WTC11 (cell line): ENCODE measurements at regions not wholly inside any gene's neighbourhood (a gene's known extent, or its start where the extent isn't known, plus 50 kb on each side); places are given as distances from the start of the nearest gene placed in this dataset.
"Not testable (repeated sequence)": the region's sequence is repeated elsewhere in the genome, so short reads cannot be mapped to it uniquely, and the experiment has no call there.

Experiments used
- ATAC-seq: fragments of 200-7000 bp; cut with Tn5 transposase; 2 replicates; pipeline ENCODE4 v1.10.0; 2021; ENCODE audit warnings: mild to moderate bottlenecking, moderate library complexity
- CTCF ChIA-PET: fragments of 300-600 bp; sonication (Branson Sonifier 250); formaldehyde crosslinking; loops from one replicate; lab custom pipeline; 2021; ENCODE audit warnings: antibody characterized with exemption; lab: Charles Lee
- POLR2A ChIA-PET: fragments of 350-600 bp; sonication (Branson Sonifier 250); formaldehyde crosslinking; loops from one replicate; lab custom pipeline; 2021; ENCODE audit warnings: antibody characterized with exemption; lab: Charles Lee
- DNase-seq: peaks from one replicate; pipeline ENCODE4 v3.0.0; 2021; ENCODE audit warnings: low spot score
- H3K27ac Mint-ChIP-seq: 2 replicates; pipeline ENCODE4 v1.8.0; 2021; ENCODE audit warnings: mixed read lengths
- H3K27me3 Mint-ChIP-seq: 2 replicates; pipeline ENCODE4 v1.8.0; 2021; ENCODE audit warnings: low read depth, mild to moderate bottlenecking, moderate library complexity, mixed read lengths
- H3K36me3 Mint-ChIP-seq: 2 replicates; pipeline ENCODE4 v1.8.0; 2021; ENCODE audit warnings: mixed read lengths
- H3K4me1 Mint-ChIP-seq: 2 replicates; pipeline ENCODE4 v1.8.0; 2022; ENCODE audit warnings: mixed read lengths
- H3K4me3 Mint-ChIP-seq: 2 replicates; pipeline ENCODE4 v1.8.0; 2021; ENCODE audit warnings: mild to moderate bottlenecking, moderate library complexity, mixed read lengths
- H3K9me3 Mint-ChIP-seq: 2 replicates; pipeline ENCODE4 v1.8.0; 2021; ENCODE audit warnings: mixed read lengths
- CREB1 ChIP-seq: sonication (generic); formaldehyde crosslinking; IDR thresholded peaks from 2 replicates; pipeline ENCODE4 v1.8.0; 2023; ENCODE audit warnings: mild to moderate bottlenecking, missing genetic modification reagents
- CREM ChIP-seq: sonication (generic); formaldehyde crosslinking; IDR thresholded peaks from 2 replicates; pipeline ENCODE4 v1.8.1; 2022; ENCODE audit warnings: mild to moderate bottlenecking, missing genetic modification reagents, moderate library complexity
- ESRRA ChIP-seq: sonication (generic); formaldehyde crosslinking; IDR thresholded peaks from 2 replicates; pipeline ENCODE4 v1.8.1; 2022; ENCODE audit warnings: mild to moderate bottlenecking, missing genetic modification reagents, borderline replicate concordance
- FOXK1 ChIP-seq: sonication (generic); formaldehyde crosslinking; IDR thresholded peaks from 2 replicates; pipeline ENCODE4 v1.8.0; 2022; ENCODE audit warnings: mild to moderate bottlenecking, moderate library complexity, missing genetic modification reagents
- GRHL2 ChIP-seq: fragments of 250-450 bp; sonication (Bioruptor Pico); IDR thresholded peaks from 2 replicates; pipeline ENCODE4 v1.8.0; 2022; ENCODE audit warnings: mild to moderate bottlenecking, moderate library complexity; ENCODE audit not compliant: insufficient replicate concordance, severe bottlenecking
- GTF2I ChIP-seq: fragments of 250-450 bp; sonication (Bioruptor Pico); conservative IDR thresholded peaks from 2 replicates; pipeline ENCODE4 v1.4.0; 2021; ENCODE audit warnings: mild to moderate bottlenecking
- JUN ChIP-seq: sonication (generic); formaldehyde crosslinking; IDR thresholded peaks from 2 replicates; pipeline ENCODE4 v1.8.0; 2023; ENCODE audit warnings: mild to moderate bottlenecking, missing genetic modification reagents
- KAT7 ChIP-seq: sonication (generic); formaldehyde crosslinking; IDR thresholded peaks from 2 replicates; pipeline ENCODE4 v1.8.1; 2023; ENCODE audit warnings: missing genetic modification reagents, mild to moderate bottlenecking, borderline replicate concordance
- NR1H2 ChIP-seq: sonication (generic); formaldehyde crosslinking; IDR thresholded peaks from 2 replicates; pipeline ENCODE4 v1.9.0; 2021; ENCODE audit warnings: mild to moderate bottlenecking, moderate library complexity, missing genetic modification reagents
- RELA ChIP-seq: sonication (generic); formaldehyde crosslinking; IDR thresholded peaks from 2 replicates; pipeline ENCODE4 v1.8.1; 2022; ENCODE audit warnings: missing genetic modification reagents, mild to moderate bottlenecking, borderline replicate concordance
- STAT6 ChIP-seq: sonication (generic); formaldehyde crosslinking; conservative IDR thresholded peaks from 2 replicates; pipeline ENCODE4 v1.8.1; 2023; ENCODE audit warnings: mild to moderate bottlenecking, low read depth, missing genetic modification reagents, moderate library complexity
- TCF7 ChIP-seq: sonication (generic); formaldehyde crosslinking; IDR thresholded peaks from 2 replicates; pipeline ENCODE4 v1.8.0; 2022; ENCODE audit warnings: mild to moderate bottlenecking, low read depth, missing genetic modification reagents, moderate library complexity
- TP53 ChIP-seq: sonication (generic); formaldehyde crosslinking; IDR thresholded peaks from 2 replicates; pipeline ENCODE4 v1.8.1; 2023; ENCODE audit warnings: mild to moderate bottlenecking, missing genetic modification reagents
- USF1 ChIP-seq: sonication (generic); formaldehyde crosslinking; IDR thresholded peaks from 2 replicates; pipeline ENCODE4 v1.8.0; 2022; ENCODE audit warnings: mild to moderate bottlenecking, missing genetic modification reagents
- ZNF121 ChIP-seq: sonication (generic); formaldehyde crosslinking; IDR thresholded peaks from 2 replicates; pipeline ENCODE4 v1.8.0; 2023; ENCODE audit warnings: missing genetic modification reagents
- ZNF219 ChIP-seq: sonication (generic); formaldehyde crosslinking; IDR thresholded peaks from 2 replicates; pipeline ENCODE4 v1.8.0; 2023; ENCODE audit warnings: missing genetic modification reagents, mild to moderate bottlenecking, borderline replicate concordance
- ZNF232 ChIP-seq: sonication (generic); formaldehyde crosslinking; IDR thresholded peaks from 2 replicates; pipeline ENCODE4 v1.8.0; 2022; ENCODE audit warnings: mild to moderate bottlenecking, missing genetic modification reagents
- ZNF317 ChIP-seq: sonication (generic); formaldehyde crosslinking; IDR thresholded peaks from 2 replicates; pipeline ENCODE4 v1.8.1; 2023; ENCODE audit warnings: low read depth, mild to moderate bottlenecking, moderate library complexity, missing genetic modification reagents, borderline replicate concordance
- ZNF396 ChIP-seq: fragments of 250-450 bp; sonication (Bioruptor Pico); IDR thresholded peaks from 2 replicates; pipeline ENCODE4 v1.8.0; 2021; ENCODE audit warnings: mild to moderate bottlenecking, moderate library complexity, borderline replicate concordance
- ZNF671 ChIP-seq: fragments of 250-450 bp; sonication (Bioruptor Pico); IDR thresholded peaks from 2 replicates; pipeline ENCODE4 v1.8.0; 2021; ENCODE audit warnings: mild to moderate bottlenecking
- ZSCAN18 ChIP-seq: fragments of 250-450 bp; sonication (Bioruptor Pico); IDR thresholded peaks from 2 replicates; pipeline ENCODE4 v2.1.2; 2022; ENCODE audit warnings: mild to moderate bottlenecking, moderate library complexity
- TF ChIP-seq, protein P1 (sequence below): sonication (generic); formaldehyde crosslinking; IDR thresholded peaks from 2 replicates; pipeline ENCODE4 v1.8.0; 2022; ENCODE audit warnings: mild to moderate bottlenecking, missing genetic modification reagents
- TF ChIP-seq, protein P2 (sequence below): sonication (generic); formaldehyde crosslinking; IDR thresholded peaks from 2 replicates; pipeline ENCODE4 v1.8.1; 2022; ENCODE audit warnings: mild to moderate bottlenecking, missing genetic modification reagents, moderate library complexity, borderline replicate concordance
- TF ChIP-seq, protein P3 (sequence below): fragments of 250-450 bp; sonication (Bioruptor Pico); IDR thresholded peaks from 2 replicates; pipeline ENCODE4 v1.9.0; 2021; ENCODE audit warnings: mild to moderate bottlenecking

DNA sequence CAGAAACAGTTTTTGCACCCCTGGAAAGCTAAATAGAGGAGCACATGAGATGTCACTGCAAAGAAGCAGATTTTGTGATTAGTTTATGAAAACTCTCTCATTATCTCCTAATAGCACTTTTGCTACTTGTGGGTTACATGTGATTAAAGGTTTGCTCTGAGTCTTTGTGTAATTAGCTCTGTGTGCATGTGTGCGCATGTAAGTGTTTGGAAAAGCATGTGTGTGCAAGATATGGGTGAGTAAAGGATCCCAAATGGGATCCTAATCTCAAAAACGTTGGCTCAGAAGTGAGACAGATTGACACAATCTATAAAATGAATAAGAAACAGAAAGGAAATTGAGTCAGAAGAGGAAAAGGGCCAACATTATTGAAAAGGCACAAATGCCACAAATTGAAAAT, 104.5 kb downstream of the SKIDA1 start:
- H3K9me3 Mint-ChIP-seq: peaks cover 4% of the 10 kb centered on the region
- peaks cover 44% of the 10 kb centered on the region for H3K4me1 Mint-ChIP-seq
- no peak for ATAC-seq
- H3K36me3 Mint-ChIP-seq: peaks cover 5% of the 10 kb centered on the region; the same call in 1 of the 2 replicates
- POLR2A ChIA-PET: no interaction called here
- no peak for DNase-seq
- CTCF ChIA-PET: no interaction called here
- peak overlapping the region; percentile 54; the same call in 1 of the 2 replicates for H3K27ac Mint-ChIP-seq
- no peaks in the 10 kb centered on the region for H3K27me3 Mint-ChIP-seq
- TF ChIP-seq STAT6 (CRISPR knock-in tag): no peak
- no peak for TF ChIP-seq ZSCAN18
- TF ChIP-seq ZNF317 (CRISPR knock-in tag): no peak
- TF ChIP-seq, protein P1, sequence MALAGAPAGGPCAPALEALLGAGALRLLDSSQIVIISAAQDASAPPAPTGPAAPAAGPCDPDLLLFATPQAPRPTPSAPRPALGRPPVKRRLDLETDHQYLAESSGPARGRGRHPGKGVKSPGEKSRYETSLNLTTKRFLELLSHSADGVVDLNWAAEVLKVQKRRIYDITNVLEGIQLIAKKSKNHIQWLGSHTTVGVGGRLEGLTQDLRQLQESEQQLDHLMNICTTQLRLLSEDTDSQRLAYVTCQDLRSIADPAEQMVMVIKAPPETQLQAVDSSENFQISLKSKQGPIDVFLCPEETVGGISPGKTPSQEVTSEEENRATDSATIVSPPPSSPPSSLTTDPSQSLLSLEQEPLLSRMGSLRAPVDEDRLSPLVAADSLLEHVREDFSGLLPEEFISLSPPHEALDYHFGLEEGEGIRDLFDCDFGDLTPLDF (CRISPR knock-in tag): no peak
- TF ChIP-seq ZNF232 (CRISPR knock-in tag): no peak
- no peak for TF ChIP-seq USF1 (CRISPR knock-in tag)
- no peak for TF ChIP-seq GRHL2 (CRISPR knock-in tag)
- no peak for TF ChIP-seq TCF7 (CRISPR knock-in tag)
- TF ChIP-seq CREB1 (CRISPR knock-in tag): no peak
- TF ChIP-seq NR1H2 (CRISPR knock-in tag): no peak
- TF ChIP-seq ZNF219: no peak
- no peak for TF ChIP-seq ESRRA (CRISPR knock-in tag)
- no peak for TF ChIP-seq KAT7 (CRISPR knock-in tag)
- no peak overlapping the region for H3K4me3 Mint-ChIP-seq

DNA sequence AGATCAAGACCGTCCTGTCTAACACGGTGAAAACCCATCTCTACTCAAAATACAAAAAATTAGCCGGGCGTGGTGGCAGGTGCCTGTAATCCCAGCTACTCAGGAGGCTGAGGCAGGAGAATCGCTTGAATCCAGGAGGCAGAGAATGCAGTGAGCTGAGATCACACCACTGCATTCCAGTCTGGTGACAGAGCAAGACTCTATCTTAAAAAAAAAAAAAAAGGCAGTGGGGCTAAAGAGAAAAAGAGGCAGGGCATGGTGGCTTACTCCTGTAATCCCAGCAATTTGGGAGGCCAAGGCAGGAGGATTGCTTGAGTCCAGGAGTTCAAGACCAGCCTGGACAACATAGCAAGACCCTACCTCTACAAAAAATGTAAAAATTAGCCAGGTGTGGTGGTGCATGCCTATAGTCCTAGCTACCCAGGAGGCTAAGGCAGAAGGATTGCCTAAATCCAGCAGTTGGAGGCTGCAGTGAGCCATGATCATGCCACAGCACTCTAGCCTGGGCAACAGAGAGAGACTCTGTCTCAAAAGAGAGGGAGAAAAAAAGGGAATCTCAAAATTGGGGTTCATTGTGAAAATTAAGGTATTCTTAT, 106.4 kb downstream of the SKIDA1 start:
- H3K36me3 Mint-ChIP-seq, ATAC-seq, H3K27me3 Mint-ChIP-seq: not testable (repeated sequence)
- peak overlapping the region; percentile 69; the same call in 1 of the 2 replicates for H3K27ac Mint-ChIP-seq
- H3K4me1 Mint-ChIP-seq: peaks cover 41% of the 10 kb centered on the region
- TF ChIP-seq ZNF121 (CRISPR knock-in tag): peak; percentile 96
- 0 out of 2 replicates have a peak, but pooled peaks have one; percentile 48 for TF ChIP-seq GTF2I (CRISPR knock-in tag)
- TF ChIP-seq, all 79 proteins: peak for 2; not testable (repeated sequence) for 77
- DNase-seq, H3K9me3 Mint-ChIP-seq, POLR2A ChIA-PET, H3K4me3 Mint-ChIP-seq: not testable (repeated sequence)
- CTCF ChIA-PET: interaction anchor here (1.1 kb wide), 1 partner anchor 15 kb away, joined by 3 read pairs; no protein-coding TSS in a partner anchor

- Mint-ChIP-seq H3K4me1 (peaks cover 42% of the 10 kb centered on the region), H3K4me3 (no peak overlapping the region), H3K27me3 (no peaks in the 10 kb centered on the region), H3K9me3 (peaks cover 3% of the 10 kb centered on the region), H3K27ac (peak overlapping the region; percentile 95), H3K36me3 (peaks cover 5% of the 10 kb centered on the region; the same call in 1 of the 2 replicates)
- ChIA-PET POLR2A (no interaction called here), CTCF (no interaction called here)
- ATAC-seq: peak; percentile 85
- DNase-seq: no peak
- TF ChIP-seq FOXK1 (CRISPR knock-in tag) (peak; percentile 41; the same call in 1 of the 2 replicates), CREM (CRISPR knock-in tag) (no peak), TP53 (CRISPR knock-in tag) (no peak), JUN (no peak), ZNF396 (CRISPR knock-in tag) (no peak), ZNF671 (no peak), USF1 (CRISPR knock-in tag) (no peak), GTF2I (CRISPR knock-in tag) (no peak), RELA (CRISPR knock-in tag) (no peak)
- TF ChIP-seq, protein P2, sequence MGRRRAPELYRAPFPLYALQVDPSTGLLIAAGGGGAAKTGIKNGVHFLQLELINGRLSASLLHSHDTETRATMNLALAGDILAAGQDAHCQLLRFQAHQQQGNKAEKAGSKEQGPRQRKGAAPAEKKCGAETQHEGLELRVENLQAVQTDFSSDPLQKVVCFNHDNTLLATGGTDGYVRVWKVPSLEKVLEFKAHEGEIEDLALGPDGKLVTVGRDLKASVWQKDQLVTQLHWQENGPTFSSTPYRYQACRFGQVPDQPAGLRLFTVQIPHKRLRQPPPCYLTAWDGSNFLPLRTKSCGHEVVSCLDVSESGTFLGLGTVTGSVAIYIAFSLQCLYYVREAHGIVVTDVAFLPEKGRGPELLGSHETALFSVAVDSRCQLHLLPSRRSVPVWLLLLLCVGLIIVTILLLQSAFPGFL (CRISPR knock-in tag): no peak
- TF ChIP-seq, protein P3, sequence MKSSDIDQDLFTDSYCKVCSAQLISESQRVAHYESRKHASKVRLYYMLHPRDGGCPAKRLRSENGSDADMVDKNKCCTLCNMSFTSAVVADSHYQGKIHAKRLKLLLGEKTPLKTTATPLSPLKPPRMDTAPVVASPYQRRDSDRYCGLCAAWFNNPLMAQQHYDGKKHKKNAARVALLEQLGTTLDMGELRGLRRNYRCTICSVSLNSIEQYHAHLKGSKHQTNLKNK (CRISPR knock-in tag): peak; percentile 43; the same call in 1 of the 2 replicates
Observed at GRCh38 chr10:21417172-21417712, 108.2 kb downstream of the SKIDA1 start.
